H9 (cell line): ENCODE measurements at regions not wholly inside any gene's neighbourhood (a gene's known extent, or its start where the extent isn't known, plus 50 kb on each side); places are given as distances from the start of the nearest gene placed in this dataset.

ENCODE experiments used
- DNase-seq: peaks from one replicate; pipeline ENCODE4 v3.0.0-alpha.2; 2017
- H2AFZ ChIP-seq: one replicate; pipeline ENCODE4 v1.6.1; 2013; ENCODE audit warnings: mild to moderate bottlenecking, low read length, control low read depth, moderate library complexity
- H2AK5ac ChIP-seq: 2 replicates; pipeline ENCODE4 v1.6.1; 2013; ENCODE audit warnings: low read length, control low read depth, mixed read lengths; ENCODE audit not compliant: insufficient read length
- H2BK120ac ChIP-seq: one replicate; pipeline ENCODE4 v1.6.1; 2013; ENCODE audit warnings: low read depth, mild to moderate bottlenecking, low read length, control low read depth, inconsistent platforms; ENCODE audit not compliant: poor library complexity, severe bottlenecking
- H2BK12ac ChIP-seq: 2 replicates; pipeline ENCODE4 v1.6.1; 2013; ENCODE audit warnings: low read length, control low read depth, mixed read lengths, low read depth; ENCODE audit not compliant: insufficient read length
- H2BK15ac ChIP-seq: 2 replicates; pipeline ENCODE4 v1.6.1; 2013; ENCODE audit warnings: low read depth, low read length, control low read depth
- H2BK20ac ChIP-seq: one replicate; pipeline ENCODE4 v1.6.1; 2013; ENCODE audit warnings: low read depth, mild to moderate bottlenecking, low read length, control low read depth, inconsistent platforms; ENCODE audit not compliant: poor library complexity, severe bottlenecking
- H2BK5ac ChIP-seq: 2 replicates; pipeline ENCODE4 v1.6.1; 2013; ENCODE audit warnings: low read length, control low read depth, mixed read lengths; ENCODE audit not compliant: insufficient read length
- H3K14ac ChIP-seq: 2 replicates; pipeline ENCODE4 v1.6.1; 2013; ENCODE audit warnings: low read length, control low read depth; ENCODE audit not compliant: insufficient read depth
- H3K18ac ChIP-seq: 2 replicates; pipeline ENCODE4 v1.6.1; 2013; ENCODE audit warnings: low read depth, mild to moderate bottlenecking, mixed read lengths, low read length, control low read depth; ENCODE audit not compliant: insufficient read length
- H3K23ac ChIP-seq: 2 replicates; pipeline ENCODE4 v1.6.1; 2013; ENCODE audit warnings: low read length, control low read depth, mixed read lengths, low read depth; ENCODE audit not compliant: insufficient read length
- H3K23me2 ChIP-seq: 2 replicates; pipeline ENCODE4 v1.6.1; 2013; ENCODE audit warnings: low read depth, mild to moderate bottlenecking, mixed read lengths, low read length, control low read depth; ENCODE audit not compliant: insufficient read length, poor library complexity, severe bottlenecking
- H3K27ac ChIP-seq: 2 replicates; pipeline ENCODE4 v1.5.1; 2013; ENCODE audit warnings: low read length, control low read depth, mixed read lengths, low read depth; ENCODE audit not compliant: insufficient read length
- H3K27me3 ChIP-seq: 2 replicates; pipeline ENCODE4 v1.6.1; 2013; ENCODE audit warnings: low read length, control low read depth, inconsistent platforms; ENCODE audit not compliant: insufficient read depth
- H3K4ac ChIP-seq: 2 replicates; pipeline ENCODE4 v1.6.1; 2013; ENCODE audit warnings: low read depth, mild to moderate bottlenecking, control low read depth, inconsistent platforms, low read length, moderate library complexity
- H3K4me1 ChIP-seq: 2 replicates; pipeline ENCODE4 v1.6.1; 2013; ENCODE audit warnings: low read length, control low read depth, inconsistent platforms; ENCODE audit not compliant: insufficient read depth
- H3K4me2 ChIP-seq: 2 replicates; pipeline ENCODE4 v1.6.1; 2013; ENCODE audit warnings: low read length, control low read depth, mixed read lengths; ENCODE audit not compliant: insufficient read length, insufficient read depth
- H3K56ac ChIP-seq: 2 replicates; pipeline ENCODE4 v1.6.1; 2013; ENCODE audit warnings: low read depth, mild to moderate bottlenecking, mixed read lengths, low read length, control low read depth; ENCODE audit not compliant: insufficient read length
- H3K79me1 ChIP-seq: 2 replicates; pipeline ENCODE4 v1.6.1; 2013; ENCODE audit warnings: low read depth, mild to moderate bottlenecking, moderate library complexity, low read length, control low read depth, inconsistent platforms; ENCODE audit not compliant: insufficient read depth, poor library complexity, severe bottlenecking
- H3K79me2 ChIP-seq: 2 replicates; pipeline ENCODE4 v1.6.1; 2013; ENCODE audit warnings: low read length, control low read depth, inconsistent platforms; ENCODE audit not compliant: insufficient read depth
- H3K9ac ChIP-seq: 2 replicates; pipeline ENCODE4 v1.6.1; 2013; ENCODE audit warnings: low read length, control low read depth, mixed read lengths; ENCODE audit not compliant: insufficient read length; ENCODE audit errors: extremely low read depth
- H3K9me3 ChIP-seq: one replicate; pipeline ENCODE4 v1.6.1; 2013; ENCODE audit warnings: low read depth, low read length, inconsistent platforms; ENCODE audit not compliant: control insufficient read depth
- H3T11ph ChIP-seq: one replicate; pipeline ENCODE4 v1.6.1; 2013; ENCODE audit warnings: mild to moderate bottlenecking, low read length, control low read depth, inconsistent platforms
- H4K20me1 ChIP-seq: one replicate; pipeline ENCODE4 v1.6.1; 2013; ENCODE audit not compliant: control insufficient read depth, insufficient read length, insufficient read depth
- H4K5ac ChIP-seq: 2 replicates; pipeline ENCODE4 v1.6.1; 2013; ENCODE audit warnings: low read depth, mild to moderate bottlenecking, mixed read lengths, low read length, control low read depth; ENCODE audit not compliant: insufficient read length
- H4K8ac ChIP-seq: replicated peaks from 2 replicates; pipeline ENCODE4 v1.6.1; 2013; ENCODE audit warnings: low read length, control low read depth, mixed read lengths, low read depth; ENCODE audit not compliant: insufficient read length
- H4K91ac ChIP-seq: 2 replicates; pipeline ENCODE4 v1.6.1; 2013; ENCODE audit warnings: low read depth, mild to moderate bottlenecking, moderate library complexity, mixed read lengths, low read length, control low read depth; ENCODE audit not compliant: insufficient read length
- H3K27ac Mint-ChIP-seq, 3 experiments: 2 replicates in 2 of 3; 3 replicates in 1 of 3; pipeline ENCODE4 v1.8.0; 2020 to 2021; ENCODE audit warnings: mixed read lengths in 3 of 3, mild to moderate bottlenecking in 1 of 3, moderate library complexity in 1 of 3
- H3K27me3 Mint-ChIP-seq: 2 replicates; pipeline ENCODE4 v1.8.0; 2021; ENCODE audit warnings: low read depth, mild to moderate bottlenecking, moderate library complexity, mixed read lengths
- H3K36me3 Mint-ChIP-seq, 3 experiments: 2 replicates in 2 of 3; 3 replicates in 1 of 3; pipeline ENCODE4 v1.8.0; 2020 to 2021; ENCODE audit warnings: low read depth in 3 of 3, mixed read lengths in 3 of 3; ENCODE audit not compliant: insufficient read depth in 1 of 3
- H3K4me1 Mint-ChIP-seq, 2 experiments: 2 replicates each; pipeline ENCODE4 v1.8.0; 2020; ENCODE audit warnings: mixed read lengths in 2 of 2
- H3K4me3 Mint-ChIP-seq, 2 experiments: 2 replicates in 1 of 2; 3 replicates in 1 of 2; pipeline ENCODE4 v1.8.0; 2020 to 2021; ENCODE audit warnings: mild to moderate bottlenecking in 2 of 2, mixed read lengths in 2 of 2, moderate library complexity in 1 of 2
- H3K9me3 Mint-ChIP-seq, 2 experiments: 2 replicates in 1 of 2; 3 replicates in 1 of 2; pipeline ENCODE4 v1.8.0; 2020; ENCODE audit warnings: mild to moderate bottlenecking in 2 of 2, mixed read lengths in 2 of 2, moderate library complexity in 1 of 2
- WGBS: extraction: QIAGEN DNeasy Blood & Tissue Kit; methylation state at CpG from one replicate; pipeline ENCODE4 v1.1.7; 2013; ENCODE audit warnings: missing lambda C conversion rate, low lambda C conversion rate, mixed read lengths; ENCODE audit not compliant: insufficient read length; ENCODE audit errors: extremely low coverage; 5-methylcytosine and 5-hydroxymethylcytosine counted together
- TF ChIP-seq, protein P1 (sequence below): fragments of 200-600 bp; sonication (generic); conservative IDR thresholded peaks from 3 replicates; pipeline ENCODE4 v1.8.0; 2021; ENCODE audit warnings: antibody characterized with exemption, mild to moderate bottlenecking

DNA sequence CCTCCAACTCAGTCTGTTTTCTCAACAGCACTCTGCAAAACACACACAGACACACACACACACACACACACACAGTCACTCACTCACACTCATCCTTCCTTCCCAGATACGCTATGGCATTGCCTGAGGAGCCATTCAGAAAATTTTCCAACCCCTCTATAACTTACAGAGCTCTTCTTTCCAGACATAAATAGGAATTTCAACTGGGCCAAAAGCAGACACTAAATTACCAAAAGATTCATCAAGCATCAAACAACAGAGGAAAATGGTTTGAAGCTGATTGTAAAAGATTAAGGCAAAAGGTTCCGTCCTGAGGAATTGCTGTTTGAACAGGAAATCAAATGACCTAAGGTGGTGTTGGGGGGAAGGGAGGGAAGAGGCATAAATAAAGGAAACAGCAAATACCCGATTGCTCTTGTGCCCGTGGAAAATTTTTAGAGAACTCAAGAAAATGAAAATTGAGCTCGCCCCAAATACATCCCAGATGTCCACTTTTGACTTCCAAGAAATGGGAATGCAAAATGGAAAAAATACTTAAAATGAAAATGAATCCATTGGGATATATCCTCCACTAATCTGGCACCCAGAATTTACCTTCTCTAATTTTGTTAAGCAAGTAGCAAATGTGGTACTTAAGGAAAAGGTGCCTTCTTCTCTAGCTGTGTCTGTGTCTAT, 183.6 kb downstream of the QDPR start:
- no peaks in the 10 kb centered on the region for H3K23me2 ChIP-seq
- H3K18ac ChIP-seq, result no peak overlapping the region
- no peak overlapping the region for H4K8ac ChIP-seq
- H2AFZ ChIP-seq, result no peak overlapping the region
- no peak for DNase-seq
- H4K20me1 ChIP-seq, result no peaks in the 10 kb centered on the region
- H3K79me1 ChIP-seq, result no peaks in the 10 kb centered on the region
- H3K79me2 ChIP-seq, result no peaks in the 10 kb centered on the region
- H2BK20ac ChIP-seq, result no peak overlapping the region
- H3K27ac ChIP-seq, result no peak overlapping the region
- H2BK15ac ChIP-seq, result no peak overlapping the region
- H2BK120ac ChIP-seq, result no peak overlapping the region
- Mint-ChIP-seq H3K4me3 (no peak overlapping the region), H3K27me3 (peaks cover 2% of the 10 kb centered on the region; the same call in 1 of the 2 replicates), H3K9me3 (no peaks in the 10 kb centered on the region), H3K27ac (no peak overlapping the region; a peak in 1 of 7 replicates), H3K4me1 (peaks cover 8 to 12% of the 10 kb centered on the region in 2 experiments), H3K36me3 (no peaks in the 10 kb centered on the region; a peak in 1 of 7 replicates)
- H4K91ac ChIP-seq, result no peak overlapping the region
- no peak overlapping the region for H3K9ac ChIP-seq
- no CpG with 5 or more reads among the region's 5 CpGs for WGBS
- no peak overlapping the region for H3K56ac ChIP-seq
- no peak overlapping the region for H3T11ph ChIP-seq
- H3K4ac ChIP-seq, result no peak overlapping the region
- no peak overlapping the region for H3K14ac ChIP-seq
- H2BK12ac ChIP-seq, result no peak overlapping the region
- no peak overlapping the region for H3K4me2 ChIP-seq
- no peak overlapping the region for H2AK5ac ChIP-seq
- no peaks in the 10 kb centered on the region for H3K9me3 ChIP-seq
- no peaks in the 10 kb centered on the region; the same call in 1 of the 2 replicates for H3K4me1 ChIP-seq
- TF ChIP-seq, protein P1, sequence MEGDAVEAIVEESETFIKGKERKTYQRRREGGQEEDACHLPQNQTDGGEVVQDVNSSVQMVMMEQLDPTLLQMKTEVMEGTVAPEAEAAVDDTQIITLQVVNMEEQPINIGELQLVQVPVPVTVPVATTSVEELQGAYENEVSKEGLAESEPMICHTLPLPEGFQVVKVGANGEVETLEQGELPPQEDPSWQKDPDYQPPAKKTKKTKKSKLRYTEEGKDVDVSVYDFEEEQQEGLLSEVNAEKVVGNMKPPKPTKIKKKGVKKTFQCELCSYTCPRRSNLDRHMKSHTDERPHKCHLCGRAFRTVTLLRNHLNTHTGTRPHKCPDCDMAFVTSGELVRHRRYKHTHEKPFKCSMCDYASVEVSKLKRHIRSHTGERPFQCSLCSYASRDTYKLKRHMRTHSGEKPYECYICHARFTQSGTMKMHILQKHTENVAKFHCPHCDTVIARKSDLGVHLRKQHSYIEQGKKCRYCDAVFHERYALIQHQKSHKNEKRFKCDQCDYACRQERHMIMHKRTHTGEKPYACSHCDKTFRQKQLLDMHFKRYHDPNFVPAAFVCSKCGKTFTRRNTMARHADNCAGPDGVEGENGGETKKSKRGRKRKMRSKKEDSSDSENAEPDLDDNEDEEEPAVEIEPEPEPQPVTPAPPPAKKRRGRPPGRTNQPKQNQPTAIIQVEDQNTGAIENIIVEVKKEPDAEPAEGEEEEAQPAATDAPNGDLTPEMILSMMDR, result no peak
- H3K27me3 ChIP-seq, result no peaks in the 10 kb centered on the region
- H3K23ac ChIP-seq, result no peak overlapping the region
- no peak overlapping the region for H4K5ac ChIP-seq
- no peak overlapping the region for H2BK5ac ChIP-seq
